NOMO-1 treated with DMSO at 0.1 percent for 48 hours (cell line): ENCODE measurements at regions not wholly inside any gene's neighbourhood (a gene's known extent, or its start where the extent isn't known, plus 50 kb on each side); places are given as distances from the start of the nearest gene placed in this dataset.
A peak's percentile ranks its signal among the peaks of the same experiment; 100 is the strongest.

Experiments used
- DNase-seq: peaks from one replicate; lab custom pipeline; 2025; ENCODE audit not compliant: unreplicated experiment; lab: John Stamatoyannopoulos, UW

- DNase-seq = peak; percentile 68
Measured at GRCh38 chr5:126363658-126364057, 59.6 kb upstream of the GRAMD2B start.

GRCh38 chr5:126364206-126364902 is 58.9 kb upstream of the GRAMD2B start:
- DNase-seq = no peak

- no peak for DNase-seq
Measured at GRCh38 chr5:126365446-126366198, 57.6 kb upstream of the GRAMD2B start.

GRCh38 chr5:126366199-126366560 is 57.0 kb upstream of the GRAMD2B start:
- DNase-seq = no peak

- no peak for DNase-seq
Measured at GRCh38 chr5:126368239-126368812, 54.9 kb upstream of the GRAMD2B start.

- no peak for DNase-seq
Measured at GRCh38 chr5:126369083-126369482, 54.1 kb upstream of the GRAMD2B start.

- DNase-seq = no peak
Measured at GRCh38 chr5:126369995-126370731, 53.0 kb upstream of the GRAMD2B start.

- DNase-seq = no peak
Measured at GRCh38 chr5:126370796-126371718, 52.2 kb upstream of the GRAMD2B start.

GRCh38 chr5:126373375-126374108 is 49.7 kb upstream of the GRAMD2B start:
- DNase-seq = no peak
